Activated CD8-positive, alpha-beta T cell treated with anti-CD3 and anti-CD28 coated beads for 36 hours (primary cell): ENCODE measurements at regions not wholly inside any gene's neighbourhood (a gene's known extent, or its start where the extent isn't known, plus 50 kb on each side); places are given as distances from the start of the nearest gene placed in this dataset.

Experiments
- ATAC-seq: fragments of 200-7000 bp; cut with Tn5 transposase; one replicate; pipeline ENCODE4 v1.10.0; 2021; ENCODE audit warnings: mild to moderate bottlenecking, moderate library complexity
- CTCF ChIA-PET: fragments of 350-600 bp; sonication (Branson Sonifier 250); formaldehyde crosslinking; loops from one replicate; lab custom pipeline; 2021; ENCODE audit warnings: antibody characterized with exemption; lab: Charles Lee
- POLR2A ChIA-PET: fragments of 350-600 bp; sonication (Branson Sonifier 250); formaldehyde crosslinking; loops from one replicate; lab custom pipeline; 2021; ENCODE audit warnings: antibody characterized with exemption; lab: Charles Lee
- DNase-seq: peaks from one replicate; pipeline ENCODE4 v3.0.0-alpha.2; 2020
- H3K27ac Mint-ChIP-seq: one replicate; pipeline ENCODE4 v1.8.0; 2021; ENCODE audit warnings: mild to moderate bottlenecking, mixed read lengths
- H3K27me3 Mint-ChIP-seq: one replicate; pipeline ENCODE4 v1.8.0; 2021; ENCODE audit warnings: mixed read lengths
- H3K36me3 Mint-ChIP-seq: one replicate; pipeline ENCODE4 v1.8.0; 2021; ENCODE audit warnings: low read depth, mixed read lengths
- H3K4me1 Mint-ChIP-seq: one replicate; pipeline ENCODE4 v1.8.0; 2021; ENCODE audit warnings: low read depth, mixed read lengths
- H3K4me3 Mint-ChIP-seq: one replicate; pipeline ENCODE4 v1.8.0; 2021; ENCODE audit warnings: mild to moderate bottlenecking, moderate library complexity, mixed read lengths
- H3K9me3 Mint-ChIP-seq: one replicate; pipeline ENCODE4 v1.8.0; 2021; ENCODE audit warnings: mixed read lengths
- intact Hi-C: fragments of 100-400 bp; cut with micrococcal nuclease; formaldehyde crosslinking; loops from one replicate; pipeline ENCODE4 v1.10.0; 2022
- TF ChIP-seq, protein P1 (sequence below): fragments of 200-600 bp; IDR thresholded peaks from one replicate; pipeline ENCODE4 v1.8.0; 2022; ENCODE audit warnings: antibody characterized with exemption, mild to moderate bottlenecking

DNA sequence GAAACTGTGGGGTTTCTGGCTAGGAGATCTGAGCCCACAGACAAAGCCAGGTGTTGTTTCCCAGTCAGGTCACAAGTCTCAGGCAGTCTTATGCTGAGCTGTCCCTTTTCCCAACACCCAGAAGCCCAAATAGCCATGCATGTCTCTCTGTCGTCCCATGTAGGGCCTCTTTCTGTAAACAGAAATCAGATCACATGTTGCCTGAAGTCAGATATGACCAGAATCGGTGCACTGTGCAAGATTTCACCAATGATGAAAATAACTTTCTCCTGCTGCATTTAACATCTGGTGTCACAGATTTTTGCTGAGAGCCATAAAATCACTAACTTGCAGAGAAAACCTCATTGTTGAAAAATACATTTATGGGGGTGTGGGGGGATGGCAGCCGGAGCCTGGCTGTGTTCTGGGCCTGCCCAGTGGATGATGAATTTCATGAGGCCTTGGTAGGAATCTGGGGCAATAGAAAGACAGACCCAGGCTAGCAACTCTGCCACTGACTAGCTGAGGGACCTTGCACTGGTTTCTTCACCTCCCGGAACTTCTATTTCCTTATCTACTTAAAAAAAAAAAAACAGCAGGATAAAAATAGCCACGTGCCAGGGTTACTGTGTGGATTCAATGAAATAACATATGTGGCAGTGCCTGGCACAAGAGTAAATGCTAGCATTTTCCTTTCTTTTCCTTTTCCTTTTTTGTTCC is 158.8 kb upstream of the NFIA start:
- no peaks in the 10 kb centered on the region for H3K27me3 Mint-ChIP-seq
- H3K9me3 Mint-ChIP-seq, result no peaks in the 10 kb centered on the region
- ATAC-seq (no peak), DNase-seq (no peak)
- ChIA-PET CTCF (no interaction called here), POLR2A (no interaction called here)
- H3K36me3 Mint-ChIP-seq, result no peaks in the 10 kb centered on the region
- TF ChIP-seq, protein P1, sequence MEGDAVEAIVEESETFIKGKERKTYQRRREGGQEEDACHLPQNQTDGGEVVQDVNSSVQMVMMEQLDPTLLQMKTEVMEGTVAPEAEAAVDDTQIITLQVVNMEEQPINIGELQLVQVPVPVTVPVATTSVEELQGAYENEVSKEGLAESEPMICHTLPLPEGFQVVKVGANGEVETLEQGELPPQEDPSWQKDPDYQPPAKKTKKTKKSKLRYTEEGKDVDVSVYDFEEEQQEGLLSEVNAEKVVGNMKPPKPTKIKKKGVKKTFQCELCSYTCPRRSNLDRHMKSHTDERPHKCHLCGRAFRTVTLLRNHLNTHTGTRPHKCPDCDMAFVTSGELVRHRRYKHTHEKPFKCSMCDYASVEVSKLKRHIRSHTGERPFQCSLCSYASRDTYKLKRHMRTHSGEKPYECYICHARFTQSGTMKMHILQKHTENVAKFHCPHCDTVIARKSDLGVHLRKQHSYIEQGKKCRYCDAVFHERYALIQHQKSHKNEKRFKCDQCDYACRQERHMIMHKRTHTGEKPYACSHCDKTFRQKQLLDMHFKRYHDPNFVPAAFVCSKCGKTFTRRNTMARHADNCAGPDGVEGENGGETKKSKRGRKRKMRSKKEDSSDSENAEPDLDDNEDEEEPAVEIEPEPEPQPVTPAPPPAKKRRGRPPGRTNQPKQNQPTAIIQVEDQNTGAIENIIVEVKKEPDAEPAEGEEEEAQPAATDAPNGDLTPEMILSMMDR, result no peak
- intact Hi-C loops, result no loop called here
- no peaks in the 10 kb centered on the region for H3K4me1 Mint-ChIP-seq
- no peak overlapping the region for H3K4me3 Mint-ChIP-seq
- no peak overlapping the region for H3K27ac Mint-ChIP-seq

DNA sequence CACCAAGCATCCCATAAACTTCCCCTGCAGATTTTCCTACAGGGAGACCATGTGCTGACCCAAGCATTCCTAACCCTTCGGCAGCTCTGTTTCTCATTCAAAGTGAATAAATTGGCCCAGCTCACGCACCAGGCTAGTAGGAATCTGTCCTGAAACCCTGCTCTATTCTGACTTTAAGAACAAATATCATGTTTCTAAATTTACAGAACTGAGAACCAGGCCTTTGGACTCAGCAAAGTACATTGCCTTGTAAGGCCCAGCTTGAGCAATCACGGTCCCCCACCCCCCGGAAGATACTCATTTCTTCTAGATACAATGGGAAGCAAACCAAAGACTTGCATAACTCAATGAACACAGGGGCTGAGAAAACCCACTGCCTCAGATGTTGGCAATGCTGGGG is 160.1 kb upstream of the NFIA start:
- ChIA-PET CTCF (no interaction called here), POLR2A (no interaction called here)
- Mint-ChIP-seq H3K27ac (no peak overlapping the region), H3K27me3 (no peaks in the 10 kb centered on the region), H3K36me3 (no peaks in the 10 kb centered on the region), H3K9me3 (no peaks in the 10 kb centered on the region), H3K4me1 (no peaks in the 10 kb centered on the region), H3K4me3 (no peak overlapping the region)
- no peak for DNase-seq
- no peak for ATAC-seq
- TF ChIP-seq, protein P1, result no peak
- intact Hi-C loops, result no loop called here

DNA sequence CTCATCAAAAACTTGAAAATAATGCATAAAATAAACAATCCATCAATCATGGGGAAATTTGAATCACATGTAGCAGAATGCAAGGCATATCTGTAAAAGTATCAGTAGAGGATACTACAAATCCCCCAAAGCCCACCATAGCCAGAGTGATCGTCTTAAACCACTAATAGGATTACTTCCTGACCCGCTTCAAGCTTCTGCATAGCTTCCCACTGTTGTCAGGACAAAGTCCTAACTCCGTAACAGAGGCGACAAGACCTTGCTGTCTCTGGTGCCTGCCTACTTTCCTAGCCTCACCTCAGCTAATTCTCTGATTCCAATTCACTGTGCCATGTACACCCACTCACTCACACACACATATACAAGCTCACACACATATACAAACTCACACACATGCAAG is 161.2 kb upstream of the NFIA start:
- Mint-ChIP-seq H3K4me3 (no peak overlapping the region), H3K27ac (no peak overlapping the region), H3K4me1 (no peaks in the 10 kb centered on the region), H3K27me3 (no peaks in the 10 kb centered on the region), H3K9me3 (no peaks in the 10 kb centered on the region), H3K36me3 (no peaks in the 10 kb centered on the region)
- ATAC-seq (no peak), DNase-seq (no peak)
- CTCF ChIA-PET, result no interaction called here
- TF ChIP-seq, protein P1, result no peak
- intact Hi-C loops, result no loop called here
- POLR2A ChIA-PET, result no interaction called here

DNA sequence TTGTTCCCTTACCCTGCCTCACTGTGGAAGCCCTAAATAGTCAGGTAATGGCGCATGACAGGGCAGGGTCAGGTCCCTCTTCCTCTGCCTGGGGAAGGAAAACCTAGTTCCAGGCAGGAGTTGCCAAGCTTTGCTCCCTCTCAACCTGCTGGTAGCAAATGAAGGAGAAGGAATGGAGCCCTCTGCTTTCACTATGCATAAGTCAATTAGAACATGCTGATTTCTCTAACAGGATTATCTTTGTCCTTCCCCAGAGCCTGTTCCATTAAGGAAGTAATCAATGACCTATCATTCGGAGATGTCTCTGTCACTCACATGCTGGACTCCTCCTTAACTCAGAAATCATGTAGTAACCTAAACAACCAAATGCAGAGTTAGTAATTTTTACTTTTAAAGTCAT is 161.8 kb upstream of the NFIA start:
- Mint-ChIP-seq H3K27ac (no peak overlapping the region), H3K36me3 (no peaks in the 10 kb centered on the region), H3K9me3 (no peaks in the 10 kb centered on the region), H3K4me3 (no peak overlapping the region), H3K4me1 (no peaks in the 10 kb centered on the region), H3K27me3 (no peaks in the 10 kb centered on the region)
- TF ChIP-seq, protein P1, result no peak
- intact Hi-C loops, result no loop called here
- CTCF ChIA-PET, result no interaction called here
- DNase-seq, result no peak
- POLR2A ChIA-PET, result no interaction called here
- ATAC-seq, result no peak

DNA sequence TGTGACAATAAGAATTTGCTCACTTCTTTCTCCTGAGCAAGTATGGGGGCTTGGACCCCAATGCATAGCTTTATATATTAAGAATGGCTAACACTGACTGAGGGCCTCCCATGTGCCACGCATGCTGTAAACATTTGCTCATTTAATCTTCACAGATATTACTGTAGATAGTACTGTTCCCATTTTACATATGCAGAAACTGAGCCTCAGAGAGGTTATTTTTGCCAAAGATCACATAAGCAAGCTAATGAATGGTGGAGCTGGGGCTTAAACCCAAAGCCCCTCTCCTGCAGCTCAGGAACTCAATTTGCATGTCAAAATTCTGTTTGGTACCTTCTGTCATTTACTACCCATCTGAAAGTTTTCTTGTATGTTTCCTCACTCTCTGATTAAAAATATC is 163.5 kb upstream of the NFIA start:
- Mint-ChIP-seq H3K4me1 (no peaks in the 10 kb centered on the region), H3K4me3 (no peak overlapping the region), H3K9me3 (no peaks in the 10 kb centered on the region), H3K36me3 (no peaks in the 10 kb centered on the region), H3K27me3 (no peaks in the 10 kb centered on the region), H3K27ac (no peak overlapping the region)
- ChIA-PET POLR2A (no interaction called here), CTCF (no interaction called here)
- ATAC-seq (no peak), DNase-seq (no peak)
- intact Hi-C loops, result no loop called here
- TF ChIP-seq, protein P1, result no peak
